B cell (primary cell): ENCODE measurements at regions not wholly inside any gene's neighbourhood (a gene's known extent, or its start where the extent isn't known, plus 50 kb on each side); places are given as distances from the start of the nearest gene placed in this dataset.

Experiments used
- ATAC-seq: fragments of 200-7000 bp; cut with Tn5 transposase; one replicate; pipeline ENCODE4 v1.10.0; 2021; ENCODE audit warnings: low read depth, mild to moderate bottlenecking, moderate number of reproducible peaks, moderate library complexity
- CTCF ChIA-PET: fragments of 350-600 bp; sonication (Branson Sonifier 250); formaldehyde crosslinking; loops from one replicate; lab custom pipeline; 2021; ENCODE audit warnings: antibody characterized with exemption, inconsistent platforms; lab: Charles Lee
- POLR2A ChIA-PET: fragments of 350-600 bp; sonication (Branson Sonifier 250); formaldehyde crosslinking; loops from one replicate; lab custom pipeline; 2021; ENCODE audit warnings: antibody characterized with exemption; lab: Charles Lee
- DNase-seq: peaks from one replicate; pipeline ENCODE4 v3.0.0; 2013
- H2AFZ ChIP-seq: 2 replicates; pipeline ENCODE4 v1.6.1; 2012; ENCODE audit warnings: mild to moderate bottlenecking, low read depth, low read length; ENCODE audit not compliant: insufficient read depth, poor library complexity, severe bottlenecking
- H3K27ac ChIP-seq, 2 donors: 1 replicate in 1 of 2; 2 replicates in 1 of 2; pipeline ENCODE4 v1.5.1; 2012 to 2013; ENCODE audit warnings: low read length in 2 of 2, mild to moderate bottlenecking in 2 of 2, moderate library complexity in 1 of 2
- H3K27me3 ChIP-seq, 4 experiments: fragments of 200-600 bp in 1 of 4; sonication (generic) in 1 of 4; replicated peaks in 1 of 4; 1 replicate in 2 of 4; 2 replicates in 2 of 4; pipeline versions ENCODE4 v1.6.1 to v1.7.0; 2013 to 2016; ENCODE audit warnings: low read length in 3 of 4, mild to moderate bottlenecking in 2 of 4, mixed read lengths in 1 of 4, moderate library complexity in 1 of 4; ENCODE audit not compliant: insufficient read depth in 4 of 4, control insufficient read depth in 3 of 4; ENCODE audit errors: control extremely low read depth in 1 of 4
- H3K36me3 ChIP-seq, 2 experiments: replicated peaks in 1 of 2; 1 replicate in 1 of 2; 2 replicates in 1 of 2; pipeline versions ENCODE4 v1.6.1 to v1.7.1; 2013; ENCODE audit warnings: low read length in 1 of 2; ENCODE audit not compliant: insufficient read depth in 2 of 2, control insufficient read depth in 1 of 2; ENCODE audit errors: control extremely low read depth in 1 of 2, extremely low read depth in 1 of 2
- H3K4me1 ChIP-seq, 2 donors: fragments of 200-600 bp in 1 of 2; sonication (generic) in 1 of 2; 1 replicate in 1 of 2; 2 replicates in 1 of 2; pipeline versions ENCODE4 v1.5.1 to v1.6.1; 2013 to 2017; ENCODE audit warnings: low read length in 2 of 2; ENCODE audit not compliant: control insufficient read depth in 2 of 2, insufficient read depth in 2 of 2
- H3K4me2 ChIP-seq: replicated peaks from 2 replicates; pipeline ENCODE3; 2012; ENCODE audit warnings: mild to moderate bottlenecking, low read depth, low read length; ENCODE audit not compliant: poor library complexity, severe bottlenecking
- H3K4me3 ChIP-seq, 5 experiments: fragments of 200-600 bp in 1 of 5; sonication (generic) in 1 of 5; 1 replicate in 3 of 5; 2 replicates in 2 of 5; pipeline versions ENCODE4 v1.5.1 to v1.7.0; 2011 to 2016; ENCODE audit warnings: low read length in 4 of 5, mild to moderate bottlenecking in 4 of 5, low read depth in 2 of 5, control low read depth in 1 of 5, moderate library complexity in 1 of 5; ENCODE audit not compliant: insufficient read depth in 1 of 5; ENCODE audit errors: control extremely low read depth in 1 of 5, extremely low read depth in 1 of 5
- H3K79me2 ChIP-seq: fragments of 200-600 bp; sonication (generic); one replicate; pipeline ENCODE4 v1.6.0; 2016; ENCODE audit warnings: low read length; ENCODE audit not compliant: control insufficient read depth, insufficient read depth
- H3K9ac ChIP-seq: fragments of 200-600 bp; sonication (generic); 2 replicates; pipeline ENCODE4 v1.6.1; 2017; ENCODE audit warnings: mild to moderate bottlenecking, low read length, moderate library complexity
- H3K9me3 ChIP-seq, 3 donors: one replicate each; pipeline versions ENCODE4 v1.6.1 to v1.7.1; 2013; ENCODE audit warnings: low read length in 2 of 3; ENCODE audit not compliant: control insufficient read depth in 2 of 3, insufficient read depth in 1 of 3; ENCODE audit errors: control extremely low read depth in 1 of 3
- H4K20me1 ChIP-seq: 2 replicates; pipeline ENCODE4 v1.6.0; 2012; ENCODE audit warnings: mild to moderate bottlenecking, low read length; ENCODE audit not compliant: insufficient read depth, control insufficient read depth, poor library complexity, severe bottlenecking
- H3K27ac Mint-ChIP-seq: one replicate; pipeline ENCODE4 v1.8.0; 2021; ENCODE audit warnings: mixed read lengths
- H3K27me3 Mint-ChIP-seq: one replicate; pipeline ENCODE4 v1.8.0; 2021; ENCODE audit warnings: mixed read lengths
- H3K4me1 Mint-ChIP-seq: one replicate; pipeline ENCODE4 v1.8.0; 2021; ENCODE audit warnings: mixed read lengths
- H3K4me3 Mint-ChIP-seq: one replicate; pipeline ENCODE4 v1.8.0; 2021; ENCODE audit warnings: mixed read lengths
- H3K9me3 Mint-ChIP-seq: one replicate; pipeline ENCODE4 v1.8.0; 2022; ENCODE audit warnings: mixed read lengths; ENCODE audit not compliant: insufficient read depth
- EZH2 ChIP-seq: IDR thresholded peaks from 2 replicates; pipeline ENCODE4 v1.6.1; 2012; ENCODE audit warnings: borderline replicate concordance, low read depth, mild to moderate bottlenecking, moderate library complexity, low read length; ENCODE audit not compliant: insufficient read depth, poor library complexity, severe bottlenecking
- WGBS: methylation state at CpG from one replicate; pipeline ENCODE4 v1.1.5; 2013; ENCODE audit warnings: missing lambda C conversion rate; ENCODE audit not compliant: insufficient coverage; 5-methylcytosine and 5-hydroxymethylcytosine counted together
- intact Hi-C: fragments of 100-400 bp; cut with micrococcal nuclease; formaldehyde crosslinking; loops from one replicate; pipeline ENCODE4 v1.10.0; 2022
- TF ChIP-seq, protein P1 (sequence below): fragments of 200-600 bp; IDR thresholded peaks from one replicate; pipeline ENCODE4 v1.8.0; 2022; ENCODE audit warnings: antibody characterized with exemption, mild to moderate bottlenecking

DNA sequence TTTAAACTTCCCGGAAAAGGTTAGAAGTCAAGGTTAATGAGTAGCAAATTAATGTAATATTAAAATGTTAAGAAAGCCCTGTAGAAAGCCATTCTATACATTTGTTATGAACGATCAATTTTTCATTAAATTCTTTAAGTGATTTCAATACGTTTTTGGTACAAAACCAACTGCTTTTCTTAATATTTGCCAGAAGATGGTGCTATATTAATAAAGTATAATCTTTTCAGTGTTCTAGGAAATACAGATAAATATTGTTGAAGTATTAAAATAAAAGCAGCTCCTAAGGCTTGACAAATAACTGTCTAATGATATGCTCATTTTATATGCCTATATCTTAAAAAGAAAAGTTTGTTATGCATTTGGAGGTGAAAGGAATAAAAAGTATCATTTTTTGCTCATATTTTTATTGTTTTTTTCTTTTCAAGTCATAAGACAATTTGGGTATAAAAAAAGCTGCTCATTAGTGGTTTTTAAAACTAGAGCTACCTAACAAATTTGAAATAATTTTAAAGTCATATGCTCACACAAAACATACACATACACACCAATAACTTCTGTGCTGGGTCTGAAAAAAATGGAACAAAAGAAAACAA lies 130.3 kb upstream of the POT1 start:
- H3K4me3 Mint-ChIP-seq = no peak overlapping the region

DNA sequence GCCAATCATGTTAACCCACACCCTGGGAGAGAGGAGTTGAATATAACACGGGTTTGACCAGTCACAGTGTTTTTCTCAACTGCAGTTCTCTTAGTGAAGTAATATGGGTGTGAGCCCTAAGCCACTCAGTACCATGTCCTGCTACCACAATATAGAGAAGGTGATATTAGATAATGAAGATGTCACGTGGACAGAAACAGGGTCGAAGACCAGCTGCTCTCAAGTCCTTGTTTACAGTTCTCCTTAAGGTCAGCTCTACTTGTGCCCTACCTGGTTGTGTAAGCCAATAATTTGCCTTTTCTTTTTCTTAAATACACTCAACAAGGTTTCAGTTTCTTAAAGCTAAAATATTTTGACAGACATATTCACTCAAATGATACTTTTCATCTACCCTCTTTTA lies 128.3 kb upstream of the POT1 start:
- no peaks in the 10 kb centered on the region for H3K27me3 Mint-ChIP-seq
- H3K27ac Mint-ChIP-seq = no peak overlapping the region
- DNase-seq (no peak), ATAC-seq (no peak)
- CTCF ChIA-PET = no interaction called here
- intact Hi-C loops = no loop called here
- H3K79me2 ChIP-seq = no peaks in the 10 kb centered on the region
- H4K20me1 ChIP-seq = no peaks in the 10 kb centered on the region
- WGBS = no CpG with 5 or more reads among the region's 3 CpGs
- TF ChIP-seq, protein P1, sequence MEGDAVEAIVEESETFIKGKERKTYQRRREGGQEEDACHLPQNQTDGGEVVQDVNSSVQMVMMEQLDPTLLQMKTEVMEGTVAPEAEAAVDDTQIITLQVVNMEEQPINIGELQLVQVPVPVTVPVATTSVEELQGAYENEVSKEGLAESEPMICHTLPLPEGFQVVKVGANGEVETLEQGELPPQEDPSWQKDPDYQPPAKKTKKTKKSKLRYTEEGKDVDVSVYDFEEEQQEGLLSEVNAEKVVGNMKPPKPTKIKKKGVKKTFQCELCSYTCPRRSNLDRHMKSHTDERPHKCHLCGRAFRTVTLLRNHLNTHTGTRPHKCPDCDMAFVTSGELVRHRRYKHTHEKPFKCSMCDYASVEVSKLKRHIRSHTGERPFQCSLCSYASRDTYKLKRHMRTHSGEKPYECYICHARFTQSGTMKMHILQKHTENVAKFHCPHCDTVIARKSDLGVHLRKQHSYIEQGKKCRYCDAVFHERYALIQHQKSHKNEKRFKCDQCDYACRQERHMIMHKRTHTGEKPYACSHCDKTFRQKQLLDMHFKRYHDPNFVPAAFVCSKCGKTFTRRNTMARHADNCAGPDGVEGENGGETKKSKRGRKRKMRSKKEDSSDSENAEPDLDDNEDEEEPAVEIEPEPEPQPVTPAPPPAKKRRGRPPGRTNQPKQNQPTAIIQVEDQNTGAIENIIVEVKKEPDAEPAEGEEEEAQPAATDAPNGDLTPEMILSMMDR = no peak
- no peak for TF ChIP-seq EZH2
- no peaks in the 10 kb centered on the region for H3K27me3 ChIP-seq
- no peak overlapping the region for H2AFZ ChIP-seq
- no peak overlapping the region for H3K27ac ChIP-seq
- no peaks in the 10 kb centered on the region for H3K4me1 Mint-ChIP-seq
- no peaks in the 10 kb centered on the region for H3K36me3 ChIP-seq
- POLR2A ChIA-PET = no interaction called here
- no peak overlapping the region for H3K4me3 ChIP-seq
- no peaks in the 10 kb centered on the region for H3K9me3 Mint-ChIP-seq
- H3K4me2 ChIP-seq = no peak overlapping the region
- H3K4me1 ChIP-seq = no peaks in the 10 kb centered on the region
- H3K4me3 Mint-ChIP-seq = no peak overlapping the region
- H3K9ac ChIP-seq = no peak overlapping the region
- H3K9me3 ChIP-seq = no peaks in the 10 kb centered on the region

More for the DNA sequence above, 130.3 kb upstream of the POT1 start:
- WGBS = no CpG with 5 or more reads among the region's 3 CpGs
- intact Hi-C loops = no loop called here
- H3K27me3 Mint-ChIP-seq = no peaks in the 10 kb centered on the region
- Histone ChIP-seq H3K4me1 (no peaks in the 10 kb centered on the region), H3K9ac (no peak overlapping the region), H3K36me3 (no peaks in the 10 kb centered on the region), H3K4me2 (no peak overlapping the region), H4K20me1 (no peaks in the 10 kb centered on the region), H3K4me3 (no peak overlapping the region), H3K9me3 (no peaks in the 10 kb centered on the region), H3K27me3 (no peaks in the 10 kb centered on the region), H2AFZ (no peak overlapping the region), H3K79me2 (no peaks in the 10 kb centered on the region), H3K27ac (no peak overlapping the region)
- H3K27ac Mint-ChIP-seq = no peak overlapping the region
- H3K9me3 Mint-ChIP-seq = no peaks in the 10 kb centered on the region
- H3K4me1 Mint-ChIP-seq = no peaks in the 10 kb centered on the region
- TF ChIP-seq, protein P1 = no peak
- TF ChIP-seq EZH2 = no peak
- DNase-seq (no peak), ATAC-seq (no peak)
- ChIA-PET POLR2A (no interaction called here), CTCF (no interaction called here)
